Small intestine (tissue), 7 donors: ENCODE measurements at regions not wholly inside any gene's neighbourhood (a gene's known extent, or its start where the extent isn't known, plus 50 kb on each side); places are given as distances from the start of the nearest gene placed in this dataset.
A peak's percentile ranks its signal among the peaks of the same experiment; 100 is the strongest.

Source experiments
- DNase-seq, 2 donors: peaks; one replicate each; pipeline versions ENCODE4 v3.0.0 to v3.0.0-alpha.2; 2013
- FAIRE-seq: peaks from 2 replicates; lab custom pipeline; 2012; peaks lifted over from hg19 to GRCh38; lab: Jason Lieb, UNC
- H3K27ac ChIP-seq, 3 donors: one replicate each; pipeline ENCODE4 v1.5.1; 2013; ENCODE audit warnings: low read length in 2 of 3, mild to moderate bottlenecking in 2 of 3, control low read depth in 1 of 3, inconsistent platforms in 1 of 3, low read depth in 1 of 3, moderate library complexity in 1 of 3
- H3K27me3 ChIP-seq, 3 donors: one replicate each; pipeline ENCODE4 v1.6.1; 2013; ENCODE audit warnings: low read length in 3 of 3, inconsistent platforms in 1 of 3; ENCODE audit not compliant: control insufficient read depth in 3 of 3, insufficient read depth in 3 of 3
- H3K36me3 ChIP-seq, 3 donors: one replicate each; pipeline ENCODE4 v1.6.1; 2013; ENCODE audit warnings: low read length in 3 of 3, inconsistent platforms in 1 of 3, low read depth in 1 of 3, mild to moderate bottlenecking in 1 of 3, moderate library complexity in 1 of 3; ENCODE audit not compliant: control insufficient read depth in 3 of 3, insufficient read depth in 2 of 3
- H3K4me1 ChIP-seq, 3 donors: one replicate each; pipeline ENCODE4 v1.6.1; 2013; ENCODE audit warnings: low read length in 2 of 3, inconsistent platforms in 1 of 3, low read depth in 1 of 3, mild to moderate bottlenecking in 1 of 3, moderate library complexity in 1 of 3; ENCODE audit not compliant: control insufficient read depth in 3 of 3, insufficient read depth in 2 of 3
- H3K4me3 ChIP-seq, 3 donors: one replicate each; pipeline ENCODE4 v1.5.1; 2013; ENCODE audit warnings: low read length in 3 of 3, control low read depth in 1 of 3, inconsistent platforms in 1 of 3, low read depth in 1 of 3, mild to moderate bottlenecking in 1 of 3, moderate library complexity in 1 of 3
- H3K9me3 ChIP-seq, 2 donors: one replicate each; pipeline ENCODE4 v1.6.1; 2013; ENCODE audit warnings: low read depth in 1 of 2, low read length in 1 of 2; ENCODE audit not compliant: control insufficient read depth in 2 of 2, insufficient read depth in 1 of 2
- whole genome bisulfite sequencing, 3 donors: extraction: QIAGEN DNeasy Blood & Tissue Kit; methylation state at CpG; one replicate each; pipeline ENCODE4 v1.1.7; 2013; 5-methylcytosine and 5-hydroxymethylcytosine counted together
- donor health status: healthy with polysubstance abuse.
- donor health status: control.
- donor health status: control.
- donor health status: Bipolar disorder and iron deficiency.
- donor health status: healthy.

DNA sequence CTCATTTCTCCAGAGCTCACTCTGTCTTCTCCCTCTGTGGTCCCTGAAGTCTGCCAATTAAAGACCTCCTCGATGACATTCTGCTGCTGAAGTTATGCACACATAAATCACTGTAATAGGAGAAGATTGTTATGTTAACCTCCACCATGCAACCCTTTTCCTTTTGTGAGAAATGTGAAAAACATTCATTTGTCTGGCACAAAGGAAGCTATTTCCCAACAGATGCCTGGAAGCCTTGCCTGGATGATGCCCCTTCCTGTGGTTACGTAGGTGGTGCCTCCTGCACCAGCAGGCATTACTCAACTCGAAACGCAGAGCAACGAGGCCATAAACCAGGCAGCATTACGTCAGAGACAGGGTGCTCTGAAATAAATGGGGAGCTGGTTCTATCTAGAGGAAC lies 327.4 kb upstream of the ZNF507 start:
- no peaks in the 10 kb centered on the region for H3K4me1 ChIP-seq
- no peaks in the 10 kb centered on the region for H3K9me3 ChIP-seq
- H3K4me3 ChIP-seq: no peak overlapping the region
- WGBS, 3 donors: 7 to 18% (median 11%) methylated on average over 6 of the region's 6 CpGs
- H3K27me3 ChIP-seq: no peaks in the 10 kb centered on the region
- FAIRE-seq: no peak
- no peak overlapping the region for H3K27ac ChIP-seq
- DNase-seq: peak in 1 of 2 donors; percentile 4
- no peaks in the 10 kb centered on the region for H3K36me3 ChIP-seq

DNA sequence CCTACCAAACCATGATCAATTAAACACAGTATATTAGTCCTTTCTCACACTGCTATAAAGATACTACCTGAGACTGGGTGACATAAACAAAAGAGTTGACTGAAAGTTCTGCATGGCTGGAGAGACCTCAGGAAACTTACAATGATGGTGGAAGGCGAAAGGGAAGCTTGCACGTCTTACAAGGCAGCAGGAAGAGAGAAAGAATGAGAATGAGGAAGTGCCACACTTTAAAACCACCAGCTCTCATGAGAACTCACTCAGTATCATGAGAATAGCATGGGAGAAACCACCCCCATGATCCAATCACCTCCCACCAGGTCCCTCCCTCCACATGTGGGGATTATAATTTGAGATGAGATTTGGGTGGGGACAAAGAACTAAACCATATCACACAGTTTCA lies 324.9 kb upstream of the ZNF507 start:
- no peak for FAIRE-seq
- H3K36me3 ChIP-seq: no peaks in the 10 kb centered on the region
- H3K4me3 ChIP-seq: no peak overlapping the region
- H3K27me3 ChIP-seq: no peaks in the 10 kb centered on the region
- no peaks in the 10 kb centered on the region for H3K9me3 ChIP-seq
- 66 to 72% (median 67%) methylated on average over 2 of the region's 2 CpGs for WGBS, 3 donors
- H3K4me1 ChIP-seq: no peaks in the 10 kb centered on the region
- H3K27ac ChIP-seq: no peak overlapping the region
- DNase-seq: no peak

DNA sequence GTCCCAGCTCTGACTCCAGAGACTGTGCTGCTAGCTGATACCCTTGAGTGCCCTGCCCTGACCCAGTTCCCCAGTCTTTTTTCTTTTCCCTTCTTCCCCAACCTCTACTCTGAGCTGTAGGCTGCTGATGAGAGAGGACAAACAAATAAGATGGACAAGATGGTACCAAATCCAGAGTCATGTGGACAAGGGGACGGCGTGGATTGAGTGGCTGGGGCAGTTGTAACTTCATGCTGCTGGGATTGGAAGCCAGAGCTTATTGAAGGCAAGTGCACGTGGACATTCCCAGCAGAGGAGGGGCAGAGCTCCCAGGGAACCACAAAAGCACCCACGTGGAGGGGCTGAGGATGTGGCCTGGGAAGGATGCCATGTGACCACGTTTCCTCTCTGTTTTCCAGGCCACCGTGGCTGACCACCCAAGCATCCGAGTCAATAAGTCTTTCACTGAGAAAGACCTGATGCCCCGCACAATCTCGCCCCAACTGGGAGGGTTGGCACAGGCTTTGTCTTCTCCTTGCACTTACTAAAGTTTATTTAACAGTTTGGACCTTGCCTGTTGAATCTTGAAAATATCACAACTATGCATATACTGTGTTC lies 323.3 kb upstream of the ZNF507 start:
- H3K9me3 ChIP-seq: no peaks in the 10 kb centered on the region
- H3K4me1 ChIP-seq: no peaks in the 10 kb centered on the region
- no peak overlapping the region for H3K27ac ChIP-seq
- no peak for FAIRE-seq
- no peaks in the 10 kb centered on the region for H3K27me3 ChIP-seq
- WGBS, 3 donors: 66 to 80% (median 78%) methylated on average over 9 of the region's 9 CpGs
- no peak for DNase-seq
- H3K36me3 ChIP-seq: no peaks in the 10 kb centered on the region
- no peak overlapping the region for H3K4me3 ChIP-seq

DNA sequence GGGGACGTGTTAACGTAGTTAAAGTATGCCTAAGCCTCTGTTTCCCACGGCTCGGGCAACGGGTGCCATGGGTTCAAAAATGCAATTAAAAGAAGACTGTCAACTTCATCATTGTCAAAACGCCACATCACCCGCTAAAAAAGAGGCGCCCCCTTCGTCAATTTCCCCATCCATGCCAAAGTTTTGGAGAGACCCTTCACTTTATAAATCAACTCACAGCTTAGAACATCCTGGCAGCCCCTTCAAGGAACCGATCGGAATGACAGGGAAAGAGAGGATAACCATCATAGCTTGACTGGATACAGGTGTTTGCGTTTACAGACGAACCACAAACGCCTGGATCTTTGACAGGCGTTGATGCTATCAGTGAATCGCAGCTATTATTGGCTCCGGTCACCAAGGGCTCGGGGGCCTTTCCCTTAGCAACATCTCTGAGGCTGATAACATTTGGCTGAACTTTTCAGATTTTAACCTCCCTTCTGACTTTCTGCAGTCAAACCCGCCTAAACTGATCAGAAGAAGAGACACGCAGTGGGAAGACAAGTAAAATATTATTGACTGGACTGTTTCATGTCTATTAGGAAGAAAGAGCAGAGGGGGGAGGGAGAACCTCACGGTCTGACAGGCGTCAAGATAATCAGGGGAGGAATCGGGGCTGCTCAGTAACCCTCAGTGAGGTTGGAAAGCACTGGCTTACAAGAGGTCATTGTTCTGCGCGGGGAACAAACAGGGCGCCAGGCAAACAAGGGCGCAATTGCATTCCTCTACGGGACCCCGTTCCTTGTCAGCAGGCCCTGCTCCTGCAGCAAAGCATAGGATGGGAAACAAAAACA lies 322.5 kb upstream of the ZNF507 start:
- WGBS, 3 donors: 34 to 46% (median 39%) methylated on average over 29 of the region's 29 CpGs
- DNase-seq (no peak), FAIRE-seq (no peak)
- H3K4me1 ChIP-seq: no peaks in the 10 kb centered on the region
- no peaks in the 10 kb centered on the region for H3K27me3 ChIP-seq
- H3K4me3 ChIP-seq: no peak overlapping the region
- H3K27ac ChIP-seq: no peak overlapping the region
- H3K36me3 ChIP-seq: no peaks in the 10 kb centered on the region
- H3K9me3 ChIP-seq: no peaks in the 10 kb centered on the region

DNA sequence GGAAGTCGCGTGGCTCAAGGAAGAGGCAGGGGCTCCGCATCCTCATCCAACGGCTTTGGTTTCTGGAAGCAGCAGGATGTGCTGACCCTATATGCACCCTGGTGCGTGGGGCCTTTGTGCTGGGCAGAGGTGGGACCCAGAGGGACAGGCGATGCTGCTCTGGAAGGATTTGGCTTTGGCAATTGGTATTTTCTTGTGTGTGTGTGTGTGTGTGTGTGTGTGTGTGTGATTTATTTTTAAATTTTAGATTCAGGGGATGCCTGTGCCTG lies 321.9 kb upstream of the ZNF507 start:
- FAIRE-seq (no peak), DNase-seq (no peak)
- H3K36me3 ChIP-seq: no peaks in the 10 kb centered on the region
- H3K4me1 ChIP-seq: no peaks in the 10 kb centered on the region
- WGBS, 3 donors: 46 to 62% (median 51%) methylated on average over 6 of the region's 6 CpGs
- no peaks in the 10 kb centered on the region for H3K27me3 ChIP-seq
- H3K27ac ChIP-seq: no peak overlapping the region
- H3K4me3 ChIP-seq: no peak overlapping the region
- H3K9me3 ChIP-seq: no peaks in the 10 kb centered on the region

DNA sequence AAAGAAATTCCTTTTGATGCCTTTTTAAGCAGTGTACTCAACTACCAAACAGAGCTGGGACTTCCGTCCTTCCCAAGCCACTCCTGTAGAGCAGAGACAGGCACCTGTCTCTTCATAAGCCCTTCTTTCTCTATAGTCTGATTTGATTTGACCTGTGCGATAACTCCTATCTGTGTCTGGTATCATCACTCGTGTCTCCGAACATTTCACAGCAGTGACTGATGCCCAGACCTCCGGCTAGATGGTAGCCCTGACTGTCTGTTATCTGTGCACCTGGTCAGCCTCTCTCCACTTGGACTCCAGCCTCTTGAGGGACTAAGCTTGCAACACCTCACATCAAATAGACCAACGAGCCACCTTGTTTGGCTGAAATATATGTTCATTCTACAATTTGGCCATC lies 316.2 kb upstream of the ZNF507 start:
- 67 to 85% (median 72%) methylated on average over 6 of the region's 6 CpGs for WGBS, 3 donors
- DNase-seq: no peak
- no peaks in the 10 kb centered on the region for H3K4me1 ChIP-seq
- no peaks in the 10 kb centered on the region for H3K27me3 ChIP-seq
- no peak overlapping the region for H3K27ac ChIP-seq
- no peaks in the 10 kb centered on the region for H3K9me3 ChIP-seq
- no peak overlapping the region for H3K4me3 ChIP-seq
- FAIRE-seq: no peak
- H3K36me3 ChIP-seq: no peaks in the 10 kb centered on the region

DNA sequence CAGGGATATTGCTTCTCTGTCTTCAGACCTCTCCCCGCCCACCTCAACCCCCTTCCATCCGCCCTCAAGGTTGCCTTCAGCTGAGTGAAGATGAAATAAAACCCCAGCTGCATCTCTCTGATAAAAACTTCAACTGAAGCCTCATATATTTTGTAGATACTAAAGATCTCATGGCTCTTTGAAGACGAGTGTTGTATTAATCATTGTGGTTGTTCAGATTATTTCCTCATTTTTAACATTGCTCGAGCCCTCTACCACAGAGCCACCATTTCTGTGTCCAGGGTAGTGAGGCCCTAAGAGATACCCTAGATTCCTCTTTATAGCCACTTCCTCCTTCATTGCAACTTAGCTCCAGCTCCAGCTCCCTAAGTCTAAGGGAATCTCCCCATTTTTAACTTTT lies 312.8 kb upstream of the ZNF507 start:
- 64 to 73% (median 71%) methylated on average over 4 of the region's 4 CpGs for WGBS, 3 donors
- H3K36me3 ChIP-seq: no peaks in the 10 kb centered on the region
- no peak overlapping the region for H3K27ac ChIP-seq
- H3K9me3 ChIP-seq: no peaks in the 10 kb centered on the region
- no peaks in the 10 kb centered on the region for H3K4me1 ChIP-seq
- FAIRE-seq (no peak), DNase-seq (no peak)
- no peak overlapping the region for H3K4me3 ChIP-seq
- no peaks in the 10 kb centered on the region for H3K27me3 ChIP-seq

DNA sequence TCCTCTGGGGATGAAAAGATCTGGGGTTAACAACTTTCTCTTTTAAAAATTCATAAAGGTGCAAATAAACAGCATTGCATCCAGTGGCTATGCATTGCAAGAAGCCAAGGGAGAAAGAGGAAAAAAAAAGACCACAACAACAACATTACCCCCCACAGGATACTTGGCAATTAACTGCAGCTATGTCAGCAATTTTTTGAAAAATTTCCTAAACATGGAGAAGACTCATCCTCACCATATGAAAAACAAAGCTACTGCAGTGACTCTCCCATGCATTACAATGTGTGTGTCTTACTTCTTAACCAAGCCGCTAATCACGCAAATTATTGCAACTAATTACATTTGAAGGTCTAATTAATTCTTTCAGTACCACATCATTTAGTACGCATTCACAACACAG lies 309.8 kb upstream of the ZNF507 start:
- Histone ChIP-seq H3K36me3 (no peaks in the 10 kb centered on the region), H3K4me1 (no peaks in the 10 kb centered on the region), H3K27me3 (no peaks in the 10 kb centered on the region), H3K9me3 (no peaks in the 10 kb centered on the region), H3K27ac (no peak overlapping the region), H3K4me3 (no peak overlapping the region)
- DNase-seq (no peak), FAIRE-seq (no peak)
- 87 to 92% (median 92%) methylated on average over 3 of the region's 3 CpGs for WGBS, 3 donors
